ENCODE measurements at regions not wholly inside any gene's neighbourhood (a gene's known extent, or its start where the extent isn't known, plus 50 kb on each side); places are given as distances from the start of the nearest gene placed in this dataset.

GRCh38 chr2:37788602-37789209 is 117.3 kb upstream of the CDC42EP3 start:
- DNase-seq (no peak), ATAC-seq (no peak)
- Histone ChIP-seq H3K9me3 (peaks cover 0 to 26% (median 8%) of the 10 kb centered on the region in 11 donors), H3K27ac (no peak overlapping the region), H3K27me3 (no peaks in the 10 kb centered on the region), H3K4me1 (peaks cover 0 to 20% (median 3%) of the 10 kb centered on the region in 9 donors), H3K4me3 (no peak overlapping the region), H3K36me3 (no peaks in the 10 kb centered on the region)
- intact Hi-C loops (cut with DNase I), result no loop called here
- no peak for TF ChIP-seq CTCF (IDR thresholded peaks at IDR 0.05)

GRCh38 chr2:37790019-37790418 is 118.6 kb upstream of the CDC42EP3 start:
- no peaks in the 10 kb centered on the region for H3K36me3 ChIP-seq
- H3K9me3 ChIP-seq, result peaks cover 0 to 26% (median 8%) of the 10 kb centered on the region in 11 donors
- 84 to 85% methylated on average over 2 of the region's 2 CpGs for WGBS, 2 donors
- H3K27me3 ChIP-seq, result no peaks in the 10 kb centered on the region
- DNase-seq (no peak), ATAC-seq (no peak)
- H3K4me3 ChIP-seq, result no peak overlapping the region
- no peak for TF ChIP-seq CTCF (IDR thresholded peaks at IDR 0.05)
- no peak overlapping the region for H3K27ac ChIP-seq
- H3K4me1 ChIP-seq, result peaks cover 0 to 27% (median 3%) of the 10 kb centered on the region in 9 donors
- intact Hi-C loops (cut with DNase I), result loop anchor here in 1 of 10 donors (10.0 kb wide), 1 partner anchor 115 kb away; the partner anchor contains the start of gene CDC42EP3

- ATAC-seq (no peak), DNase-seq (no peak)
- Histone ChIP-seq H3K4me3 (no peak overlapping the region), H3K27ac (no peak overlapping the region), H3K36me3 (no peaks in the 10 kb centered on the region), H3K4me1 (peaks cover 0 to 31% (median 3%) of the 10 kb centered on the region in 9 donors), H3K27me3 (no peaks in the 10 kb centered on the region), H3K9me3 (peaks cover 0 to 26% (median 8%) of the 10 kb centered on the region in 11 donors)
- 75 to 89% methylated on average over 3 of the region's 3 CpGs for WGBS, 2 donors
- no peak for TF ChIP-seq CTCF (IDR thresholded peaks at IDR 0.05)
- intact Hi-C loops (cut with DNase I), result loop anchor here in 1 of 10 donors (10.0 kb wide), 1 partner anchor 116 kb away; the partner anchor contains the start of gene CDC42EP3
These were observed 119.0 kb upstream of the CDC42EP3 start for GRCh38 chr2:37790462-37790861.

- DNase-seq (no peak), ATAC-seq (no peak)
- H3K27me3 ChIP-seq, result no peaks in the 10 kb centered on the region
- intact Hi-C loops (cut with DNase I), result loop anchor here in 1 of 10 donors (10.0 kb wide), 1 partner anchor 118 kb away; the partner anchor contains the start of gene CDC42EP3
- H3K36me3 ChIP-seq, result no peaks in the 10 kb centered on the region
- peaks cover 0 to 22% (median 8%) of the 10 kb centered on the region in 11 donors for H3K9me3 ChIP-seq
- no peak overlapping the region for H3K4me3 ChIP-seq
- H3K4me1 ChIP-seq, result peaks cover 0 to 28% (median 10%) of the 10 kb centered on the region in 9 donors
- WGBS, 2 donors, result 81 to 86% methylated on average over 1 of the region's 1 CpG
- H3K27ac ChIP-seq, result no peak overlapping the region
- no peak for TF ChIP-seq CTCF (IDR thresholded peaks at IDR 0.05)
These were observed 120.9 kb upstream of the CDC42EP3 start for GRCh38 chr2:37792366-37792765.

All from heart right ventricle (tissue), 16 donors.